HCT116 (cell line): ENCODE measurements at regions not wholly inside any gene's neighbourhood (a gene's known extent, or its start where the extent isn't known, plus 50 kb on each side); places are given as distances from the start of the nearest gene placed in this dataset.
A peak's percentile ranks its signal among the peaks of the same experiment; 100 is the strongest.
"Not testable (repeated sequence)": the region's sequence is repeated elsewhere in the genome, so short reads cannot be mapped to it uniquely, and the experiment has no call there.

ENCODE experiments used
- ATAC-seq: fragments of 200-7000 bp; cut with Tn5 transposase; 2 replicates; pipeline ENCODE4 v1.9.1; 2020; ENCODE audit warnings: mild to moderate bottlenecking, moderate library complexity
- BruUV-seq: library from RNA; stranded (reverse); fragments of 400-500 nt; replicated peaks from 2 replicates; lab custom pipeline; 2021; lab: Mats Ljungman, UMichigan
- CTCF ChIA-PET: fragments of 300-600 bp; sonication (Branson Sonifier 250); formaldehyde crosslinking; loops from one replicate; lab custom pipeline; 2021; ENCODE audit warnings: antibody characterized with exemption; lab: Charles Lee
- POLR2A ChIA-PET: fragments of 300-600, 350-600 bp; sonication (Branson Sonifier 250); formaldehyde crosslinking; loops from one replicate; lab custom pipeline; 2021; ENCODE audit warnings: antibody characterized with exemption; lab: Charles Lee
- RAD21 ChIA-PET, 2 experiments: fragments of 300-600 bp; sonication (Branson Sonifier 250); formaldehyde crosslinking; loops; one replicate each; lab custom pipeline; 2023; ENCODE audit warnings: low total read pairs in 2 of 2; ENCODE audit not compliant: uncharacterized antibody in 2 of 2, unreplicated experiment in 2 of 2, low non-redundant PET in 1 of 2; lab: Charles Lee
- DNase-seq: peaks from one replicate; pipeline ENCODE4 v3.0.0-alpha.2; 2010; ENCODE audit warnings: low read depth, low spot score
- H2AFZ ChIP-seq: fragments of 200-600 bp; shearing (Covaris generic), sonication (generic); 2 replicates; pipeline ENCODE4 v1.6.1; 2017; ENCODE audit warnings: low read depth, mixed run types, mixed read lengths, antibody characterized with exemption, low read length; ENCODE audit not compliant: poor library complexity, severe bottlenecking
- H3K27ac ChIP-seq: 2 replicates; pipeline ENCODE4 v1.5.1; 2012; ENCODE audit warnings: low read depth, low read length
- H3K27me3 ChIP-seq: fragments of 200-600 bp; sonication (generic); 2 replicates; pipeline ENCODE4 v1.6.1; 2016; ENCODE audit warnings: mixed run types, low read length, mixed read lengths; ENCODE audit not compliant: insufficient read depth
- H3K36me3 ChIP-seq, 2 experiments: fragments of 200-500 bp in 1 of 2; fragments of 200-600 bp in 1 of 2; sonication (Bioruptor generic) in 1 of 2; sonication (generic) in 1 of 2; 2 replicates each; pipeline versions ENCODE4 v1.5.1 to v1.6.1; 2014 to 2016; ENCODE audit warnings: low read length in 2 of 2, inconsistent platforms in 1 of 2, mixed read lengths in 1 of 2, mixed run types in 1 of 2; ENCODE audit not compliant: insufficient read depth in 2 of 2, control insufficient read depth in 1 of 2
- H3K4me1 ChIP-seq, 2 experiments: fragments of 200-600 bp in 1 of 2; sonication (generic) in 1 of 2; 2 replicates each; pipeline versions ENCODE4 v1.5.1 to v1.6.1; 2012 to 2017; ENCODE audit warnings: low read length in 2 of 2, inconsistent platforms in 1 of 2, mild to moderate bottlenecking in 1 of 2, mixed read lengths in 1 of 2, mixed run types in 1 of 2, moderate library complexity in 1 of 2; ENCODE audit not compliant: insufficient read depth in 2 of 2, control insufficient read depth in 1 of 2
- H3K4me2 ChIP-seq: fragments of 200-600 bp; sonication (generic); 2 replicates; pipeline ENCODE4 v1.6.1; 2017; ENCODE audit warnings: mixed run types, low read length, mixed read lengths
- H3K4me3 ChIP-seq, 2 experiments: fragments of 200-600 bp in 1 of 2; sonication (generic) in 1 of 2; replicated peaks in 1 of 2; 2 replicates each; pipeline ENCODE4 v1.5.1; 2011 to 2016; ENCODE audit warnings: low read length in 2 of 2, control low read depth in 1 of 2, low read depth in 1 of 2, mild to moderate bottlenecking in 1 of 2, mixed read lengths in 1 of 2, mixed run types in 1 of 2
- H3K79me2 ChIP-seq: fragments of 200-600 bp; sonication (generic); 2 replicates; pipeline ENCODE4 v1.6.1; 2017; ENCODE audit warnings: mild to moderate bottlenecking, mixed run types, low read length, moderate library complexity, mixed read lengths; ENCODE audit not compliant: insufficient read depth
- H3K9ac ChIP-seq: fragments of 200-600 bp; sonication (generic); 2 replicates; pipeline ENCODE4 v1.6.1; 2016; ENCODE audit warnings: low read length, mixed read lengths
- H3K9me2 ChIP-seq: fragments of 200-600 bp; sonication (generic), shearing (Covaris generic); 2 replicates; pipeline ENCODE4 v1.6.1; 2017; ENCODE audit warnings: mixed run types, mild to moderate bottlenecking, moderate library complexity; ENCODE audit not compliant: insufficient read depth
- H3K9me3 ChIP-seq, 2 experiments: fragments of 200-500 bp in 1 of 2; fragments of 200-600 bp in 1 of 2; sonication (Bioruptor generic) in 1 of 2; sonication (generic) in 1 of 2; 2 replicates each; pipeline ENCODE4 v1.6.1; 2014 to 2017; ENCODE audit warnings: low read length in 2 of 2, mixed read lengths in 2 of 2, inconsistent platforms in 1 of 2, low read depth in 1 of 2, mild to moderate bottlenecking in 1 of 2, mixed run types in 1 of 2, moderate library complexity in 1 of 2; ENCODE audit not compliant: control insufficient read depth in 1 of 2, insufficient read depth in 1 of 2
- H4K20me1 ChIP-seq: fragments of 200-600 bp; sonication (generic), shearing (Covaris generic); 2 replicates; pipeline ENCODE4 v1.6.1; 2017; ENCODE audit warnings: mixed run types, mild to moderate bottlenecking, moderate library complexity; ENCODE audit not compliant: insufficient read depth
- YY1 ChIP-seq: IDR thresholded peaks from 2 replicates; pipeline ENCODE4 v1.6.1; 2011; ENCODE audit warnings: low read length, low read depth, moderate library complexity, mild to moderate bottlenecking; ENCODE audit not compliant: insufficient replicate concordance; ENCODE audit errors: extremely low read depth
- intact Hi-C: fragments of 100-400 bp; cut with micrococcal nuclease; formaldehyde crosslinking; loops from 2 replicates; pipeline ENCODE4 v1.10.0; 2022

GRCh38 chrX:113996781-113997180, 587.1 kb upstream of the HTR2C start:
- no peak for DNase-seq
- H3K9ac ChIP-seq, result no peak overlapping the region
- intact Hi-C loops, result no loop called here
- no peaks in the 10 kb centered on the region for H4K20me1 ChIP-seq
- TF ChIP-seq YY1, result no peak
- H3K4me2 ChIP-seq, result no peak overlapping the region
- H3K79me2 ChIP-seq, result no peaks in the 10 kb centered on the region
- no peak overlapping the region for H3K27ac ChIP-seq
- H3K36me3 ChIP-seq, result no peaks in the 10 kb centered on the region
- no peaks in the 10 kb centered on the region for H3K9me3 ChIP-seq
- H3K4me3 ChIP-seq, result no peak overlapping the region
- H3K9me2 ChIP-seq, result no peaks in the 10 kb centered on the region
- RAD21 ChIA-PET, result no interaction called here
- CTCF ChIA-PET, result no interaction called here
- POLR2A ChIA-PET, result no interaction called here
- no peak overlapping the region for H2AFZ ChIP-seq
- BruUV-seq, result no TSS peak
- no peak for ATAC-seq
- no peaks in the 10 kb centered on the region for H3K27me3 ChIP-seq
- no peaks in the 10 kb centered on the region for H3K4me1 ChIP-seq

DNA sequence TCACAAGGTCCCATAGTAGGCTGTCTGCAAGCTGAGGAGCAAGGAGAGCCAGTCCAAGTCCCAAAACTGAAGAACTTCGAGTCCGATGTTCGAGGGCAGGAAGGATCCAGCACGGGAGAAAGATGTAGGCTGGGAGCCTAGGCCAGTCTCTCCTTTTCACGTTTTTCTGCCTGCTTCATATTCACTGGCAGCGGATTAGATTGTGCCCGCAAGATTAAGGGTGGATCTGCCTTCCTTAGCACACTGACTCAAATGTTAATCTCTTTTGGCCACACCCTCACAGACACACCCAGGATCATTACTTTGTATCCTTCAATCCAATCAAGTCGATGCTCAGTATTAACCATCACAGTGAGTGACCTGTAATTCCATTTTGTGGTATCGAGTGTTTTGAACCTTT, 592.2 kb upstream of the HTR2C start:
- H3K27me3 ChIP-seq, H3K4me2 ChIP-seq, H3K4me3 ChIP-seq, RAD21 ChIA-PET, DNase-seq, H3K9me2 ChIP-seq, POLR2A ChIA-PET, H2AFZ ChIP-seq, H3K27ac ChIP-seq, CTCF ChIA-PET, BruUV-seq, ATAC-seq, H3K36me3 ChIP-seq, H3K9ac ChIP-seq, H4K20me1 ChIP-seq, H3K79me2 ChIP-seq, H3K4me1 ChIP-seq, H3K9me3 ChIP-seq, intact Hi-C loops: not testable (repeated sequence)

DNA sequence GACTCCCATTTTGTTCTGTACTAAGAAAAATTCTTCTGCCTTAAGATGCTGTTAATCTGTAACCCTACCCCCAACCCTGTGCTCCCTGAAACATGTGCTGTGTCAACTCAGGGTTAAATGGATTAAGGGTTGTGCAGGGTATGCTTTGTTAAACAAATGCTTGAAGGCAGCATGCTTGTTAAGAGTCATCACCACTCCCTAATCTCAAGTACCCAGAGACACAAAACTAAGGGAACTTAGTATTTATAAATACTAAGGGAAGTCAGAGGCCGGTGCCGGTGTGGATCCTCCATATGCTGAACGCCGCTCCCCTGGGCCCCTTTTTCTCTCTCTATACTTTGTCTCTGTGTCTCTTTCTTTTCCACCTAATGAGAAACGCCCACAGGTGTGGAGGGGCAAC, 593.2 kb upstream of the HTR2C start:
- POLR2A ChIA-PET, H2AFZ ChIP-seq, RAD21 ChIA-PET, ATAC-seq, H3K27ac ChIP-seq, H3K4me3 ChIP-seq, BruUV-seq, DNase-seq, CTCF ChIA-PET, H3K36me3 ChIP-seq, H3K4me1 ChIP-seq, H3K4me2 ChIP-seq, H3K79me2 ChIP-seq, H3K9me3 ChIP-seq, H4K20me1 ChIP-seq, intact Hi-C loops, H3K27me3 ChIP-seq, H3K9me2 ChIP-seq, H3K9ac ChIP-seq: not testable (repeated sequence)

- H3K9ac ChIP-seq, CTCF ChIA-PET, H3K4me3 ChIP-seq, H3K36me3 ChIP-seq, H3K79me2 ChIP-seq, POLR2A ChIA-PET, H3K9me3 ChIP-seq, intact Hi-C loops, H3K9me2 ChIP-seq, H4K20me1 ChIP-seq, H3K4me1 ChIP-seq, DNase-seq, ATAC-seq, RAD21 ChIA-PET, H3K27ac ChIP-seq, H3K27me3 ChIP-seq, BruUV-seq, H2AFZ ChIP-seq: not testable (repeated sequence)
- H3K4me2 ChIP-seq, result 0 out of 2 replicates have a peak overlapping the region, but pooled peaks have one; percentile 19
These were observed 595.5 kb upstream of the HTR2C start for GRCh38 chrX:113988315-113988935.
